ENCODE measurements at regions not wholly inside any gene's neighbourhood (a gene's known extent, or its start where the extent isn't known, plus 50 kb on each side); places are given as distances from the start of the nearest gene placed in this dataset.

DNA sequence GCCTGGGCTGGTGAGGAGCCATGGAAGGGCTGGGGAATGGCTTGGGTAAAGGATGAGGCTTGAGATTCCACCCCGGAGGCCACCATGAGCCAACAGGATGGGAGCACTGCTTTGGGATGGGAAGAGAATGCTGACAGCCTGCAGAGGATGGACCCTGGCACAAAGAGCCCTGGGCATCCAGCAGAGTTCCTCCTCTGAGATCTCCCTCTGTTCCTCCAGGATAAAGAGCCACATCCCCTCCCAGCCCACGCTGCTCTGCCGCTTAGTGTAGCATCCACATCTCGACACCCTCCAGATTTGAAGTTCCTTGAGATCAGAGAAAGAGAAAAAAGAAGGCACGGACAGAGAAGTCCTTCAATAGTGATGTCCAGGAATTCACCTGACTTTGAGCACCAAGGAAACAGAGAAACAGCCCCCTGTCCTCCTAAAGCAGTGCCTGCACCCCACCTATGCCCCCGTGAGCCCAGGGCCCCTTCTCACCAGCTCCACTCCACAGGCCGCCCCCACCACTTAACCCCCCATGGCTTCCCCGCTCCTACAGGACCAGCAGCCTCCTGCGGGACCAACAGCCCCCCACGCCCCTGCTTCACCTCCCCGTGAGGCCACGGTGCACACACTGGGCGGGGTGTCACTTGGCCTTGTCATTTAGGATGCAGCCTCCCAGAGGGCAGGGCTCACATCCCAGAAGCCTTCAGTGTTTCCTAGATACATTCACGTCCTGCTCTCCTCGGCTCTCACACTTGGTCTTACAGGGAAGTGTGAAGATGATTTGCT, 180.5 kb downstream of the SHANK2 start:
- no peak for TF ChIP-seq ZNF274 (IDR thresholded peaks at IDR 0.05; ENCODE audit: borderline replicate concordance, extremely low read depth, low read length)
- no peak for TF ChIP-seq CHD2 (IDR thresholded peaks at IDR 0.05; ENCODE audit: low read length)
- no peak for TF ChIP-seq SP1 (IDR thresholded peaks at IDR 0.05; ENCODE audit: low read depth, low read length)

All from H1 (cell line).